ENCODE measurements at regions not wholly inside any gene's neighbourhood (a gene's known extent, or its start where the extent isn't known, plus 50 kb on each side); places are given as distances from the start of the nearest gene placed in this dataset.

GRCh38 chr12:30025317-30025716 lies 241.6 kb upstream of the TMTC1 start:
- no peak for DNase-seq (ENCODE audit: extremely low read depth, low read depth)
- no peak for TF ChIP-seq CTCF (IDR thresholded peaks at IDR 0.05; ENCODE audit: low read depth, low read length)

DNA sequence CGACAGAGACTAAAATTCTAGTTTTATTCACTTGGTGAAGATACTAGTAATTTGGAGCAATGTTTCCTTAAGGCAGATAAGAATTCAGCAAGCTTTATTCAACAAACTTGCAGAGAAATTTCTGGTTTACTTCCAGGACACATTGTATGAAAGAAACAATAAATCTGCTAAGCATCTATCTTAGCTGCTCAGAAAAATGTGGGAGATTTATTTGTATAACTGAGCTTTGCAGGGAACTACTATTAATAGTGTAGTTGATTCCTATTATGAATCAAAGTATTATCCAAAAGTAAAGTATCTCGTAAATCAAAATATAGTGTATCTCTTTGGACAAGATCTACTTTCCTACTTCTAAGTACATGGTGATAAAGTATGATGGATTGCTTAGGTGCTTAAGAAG lies 239.4 kb upstream of the TMTC1 start:
- no peak for DNase-seq (ENCODE audit: extremely low read depth, low read depth)
- TF ChIP-seq CTCF (IDR thresholded peaks at IDR 0.05; ENCODE audit: low read depth, low read length), result no peak

DNA sequence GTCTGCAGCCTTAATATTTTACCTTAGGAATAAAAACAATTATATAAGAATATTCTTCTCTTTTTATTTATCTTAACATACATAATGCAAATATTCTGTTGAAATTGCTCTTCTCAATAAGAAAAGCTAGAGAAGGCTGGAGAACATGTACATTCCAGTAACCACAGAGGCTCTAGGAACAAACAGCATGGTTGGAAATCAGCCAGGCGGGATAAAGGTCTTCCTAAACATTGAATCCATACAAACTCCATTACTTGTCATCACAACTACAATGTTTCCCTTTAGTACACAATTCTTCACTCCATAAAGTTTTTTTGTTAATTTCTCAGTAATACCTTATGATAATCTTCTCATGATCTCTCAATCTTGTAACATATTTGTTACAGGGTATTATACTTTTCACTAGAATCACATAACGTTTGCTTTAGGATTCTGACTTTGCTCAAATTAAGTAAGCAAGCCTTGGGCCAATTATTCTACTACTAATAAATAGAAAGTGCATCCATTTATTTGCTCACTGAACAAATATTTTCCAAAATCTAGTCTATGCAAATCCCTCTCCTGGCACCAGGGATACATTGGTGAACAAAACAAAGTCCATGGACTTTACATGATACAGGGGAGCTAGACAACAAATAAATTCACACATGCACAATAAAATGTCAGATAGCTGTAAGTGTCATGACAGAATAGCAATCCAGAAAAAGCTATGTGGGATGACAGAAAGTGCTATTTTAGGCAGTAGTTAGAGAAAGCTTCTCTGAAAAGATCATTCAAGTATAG lies 237.5 kb upstream of the TMTC1 start:
- no peak for DNase-seq (ENCODE audit: extremely low read depth, low read depth)
- TF ChIP-seq CTCF (IDR thresholded peaks at IDR 0.05; ENCODE audit: low read depth, low read length), result no peak

- TF ChIP-seq CTCF (IDR thresholded peaks at IDR 0.05; ENCODE audit: low read depth, low read length), result no peak
Measured at GRCh38 chr12:30019366-30020140, 235.8 kb upstream of the TMTC1 start.

GRCh38 chr12:30016540-30017055 lies 232.9 kb upstream of the TMTC1 start:
- no peak for DNase-seq (ENCODE audit: extremely low read depth, low read depth)
- TF ChIP-seq CTCF (IDR thresholded peaks at IDR 0.05; ENCODE audit: low read depth, low read length), result no peak

More at GRCh38 chr12:30019366-30020140, 235.8 kb upstream of the TMTC1 start:
- no peak for DNase-seq (ENCODE audit: extremely low read depth, low read depth)

GRCh38 chr12:30015631-30016337 lies 232.0 kb upstream of the TMTC1 start:
- no peak for DNase-seq (ENCODE audit: extremely low read depth, low read depth)
- TF ChIP-seq CTCF (IDR thresholded peaks at IDR 0.05; ENCODE audit: low read depth, low read length), result no peak

Data from AG09319 (cell line).